ENCODE measurements at regions not wholly inside any gene's neighbourhood (a gene's known extent, or its start where the extent isn't known, plus 50 kb on each side); places are given as distances from the start of the nearest gene placed in this dataset.

DNA sequence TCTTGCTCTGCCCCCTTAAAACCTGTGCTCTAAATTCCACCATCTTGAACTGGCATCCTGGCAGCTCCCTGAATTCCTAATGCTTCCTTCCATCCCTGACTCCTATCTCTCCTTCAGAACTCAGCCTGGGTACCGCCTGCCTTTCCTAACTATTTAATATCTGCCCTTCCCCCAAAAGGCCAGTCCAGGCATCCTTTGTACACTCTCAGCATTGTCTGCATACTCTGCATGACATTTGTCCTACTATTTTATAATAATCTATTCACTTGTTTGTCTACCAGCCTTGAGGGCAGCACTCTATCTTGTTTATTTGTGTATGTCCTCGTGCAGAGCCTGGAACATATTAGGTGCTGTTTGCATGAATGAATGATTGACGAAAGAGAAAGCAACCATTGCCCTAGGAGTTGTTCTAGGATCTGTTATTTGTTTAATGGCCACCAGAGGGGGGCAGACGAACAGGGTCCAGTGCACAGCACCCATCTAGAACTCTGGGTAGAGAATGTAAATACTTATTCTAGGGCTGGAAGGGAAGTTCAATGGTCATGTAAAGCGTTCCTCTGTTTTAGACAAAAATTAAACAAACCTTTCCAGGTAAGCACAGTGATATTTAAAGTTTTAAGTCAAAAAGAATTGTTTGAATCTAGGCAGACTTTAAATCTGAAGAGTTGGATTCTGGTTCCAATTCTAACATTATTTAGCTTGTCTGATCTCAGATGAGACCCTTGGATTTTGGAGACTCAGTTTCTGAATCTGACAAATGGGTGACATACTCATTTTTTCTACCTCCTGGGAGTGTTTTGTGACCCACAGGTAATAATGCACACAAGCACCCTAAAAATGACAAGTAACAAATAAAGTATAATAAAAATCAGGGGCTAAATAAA lies 125.8 kb upstream of the GALNT15 start:
- H3K36me3 Mint-ChIP-seq (ENCODE audit: low read depth), result no peaks in the 10 kb centered on the region
- peak; percentile 83 for DNase-seq
- peak overlapping the region; percentile 17 for H3K4me3 Mint-ChIP-seq
- H3K4me1 Mint-ChIP-seq, result peaks cover 4% of the 10 kb centered on the region
- H3K9me3 Mint-ChIP-seq, result no peaks in the 10 kb centered on the region
- peaks cover 4% of the 10 kb centered on the region for H3K27me3 Mint-ChIP-seq
- no peak overlapping the region for H3K27ac Mint-ChIP-seq
- intact Hi-C loops (cut with micrococcal nuclease), result loop anchor here (1.0 kb wide), 4 partner anchors 130 to 502 kb away; no protein-coding TSS in a partner anchor

DNA sequence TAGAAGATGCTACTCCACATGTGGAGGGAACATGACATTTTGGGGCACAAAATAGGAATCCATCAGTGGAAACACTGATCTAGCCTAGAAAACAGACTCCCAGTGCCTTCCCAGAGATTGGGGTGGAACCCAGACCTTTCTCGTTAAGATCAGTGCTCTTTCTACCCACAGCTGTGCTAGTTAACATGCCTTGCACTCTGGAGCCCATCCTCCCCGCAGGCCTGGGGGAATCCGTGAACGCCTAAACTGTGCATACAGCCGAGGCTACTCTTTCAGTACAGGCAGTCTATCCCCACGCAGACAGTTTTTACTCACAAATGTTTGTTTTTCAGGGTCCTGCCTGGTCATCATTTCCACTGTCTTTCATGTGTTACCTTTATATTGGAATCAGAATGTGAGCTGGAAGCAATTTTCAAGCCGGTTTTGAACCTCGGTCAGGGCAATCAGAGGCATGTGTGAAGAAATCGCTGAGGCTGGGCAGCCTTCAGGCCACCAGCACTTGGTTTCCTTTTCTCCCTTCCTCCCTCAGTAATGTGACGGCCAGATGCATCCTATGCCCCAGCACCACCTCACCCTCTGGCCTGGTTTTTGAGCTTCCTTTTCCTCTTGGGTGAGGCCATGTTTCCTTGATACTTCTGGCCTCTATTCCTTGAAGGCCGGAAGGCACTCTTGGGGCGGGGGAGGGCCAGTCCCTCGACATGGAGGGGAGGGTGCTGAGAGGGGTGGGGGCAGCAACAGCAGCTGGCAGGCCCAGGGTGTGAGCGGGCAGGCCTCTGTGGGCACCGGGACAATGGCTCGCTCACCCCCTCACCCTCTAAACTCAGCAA lies 123.6 kb upstream of the GALNT15 start:
- Mint-ChIP-seq H3K36me3 (ENCODE audit: low read depth) (no peaks in the 10 kb centered on the region), H3K27me3 (peaks cover 4% of the 10 kb centered on the region), H3K4me1 (peaks cover 4% of the 10 kb centered on the region), H3K4me3 (no peak overlapping the region), H3K27ac (no peak overlapping the region), H3K9me3 (no peaks in the 10 kb centered on the region)
- DNase-seq, result no peak
- intact Hi-C loops (cut with micrococcal nuclease), result no loop called here

DNA sequence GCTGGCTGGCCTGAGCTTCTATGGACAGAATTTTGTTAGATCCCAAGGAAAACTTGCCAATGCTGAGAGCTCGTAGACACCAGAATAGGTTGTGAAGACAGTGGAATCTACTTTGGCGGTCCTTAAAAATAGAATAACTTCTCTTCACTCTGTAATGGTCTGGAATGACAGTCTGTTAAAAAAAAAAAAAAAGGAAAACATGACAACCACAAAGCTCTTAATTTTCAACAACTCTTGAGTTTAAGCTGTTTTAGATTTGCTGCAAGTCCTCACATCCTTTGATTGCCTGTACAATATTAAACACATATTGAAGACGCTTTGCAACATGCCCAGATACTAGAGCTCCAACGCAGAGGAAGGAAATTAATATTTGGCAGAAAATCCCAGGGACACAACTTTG lies 122.8 kb upstream of the GALNT15 start:
- intact Hi-C loops (cut with micrococcal nuclease), result no loop called here
- Mint-ChIP-seq H3K9me3 (no peaks in the 10 kb centered on the region), H3K4me3 (no peak overlapping the region), H3K27me3 (no peaks in the 10 kb centered on the region), H3K4me1 (peaks cover 4% of the 10 kb centered on the region), H3K27ac (no peak overlapping the region), H3K36me3 (ENCODE audit: low read depth) (no peaks in the 10 kb centered on the region)
- DNase-seq, result no peak

DNA sequence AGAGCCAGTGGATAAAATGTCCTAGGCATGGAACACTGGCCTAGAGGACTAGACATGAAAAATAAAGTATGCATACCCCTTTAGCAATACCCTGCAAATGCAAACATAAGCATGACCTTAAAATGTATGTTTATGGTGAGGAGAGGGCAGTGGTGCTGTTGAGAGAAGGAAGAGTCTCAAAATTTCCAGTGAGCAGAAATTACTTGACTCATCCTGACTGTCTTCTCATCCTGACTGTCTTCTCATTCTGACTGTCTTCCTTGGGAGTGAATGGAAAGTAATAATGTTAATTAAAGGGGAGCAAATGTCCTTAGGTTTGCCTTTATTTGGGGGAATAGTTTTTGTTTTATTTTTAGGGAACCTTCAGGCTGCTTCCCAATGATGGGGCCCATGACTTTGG lies 121.5 kb upstream of the GALNT15 start:
- H3K27me3 Mint-ChIP-seq, result no peaks in the 10 kb centered on the region
- H3K27ac Mint-ChIP-seq, result no peak overlapping the region
- H3K4me1 Mint-ChIP-seq, result peaks cover 4% of the 10 kb centered on the region
- intact Hi-C loops (cut with micrococcal nuclease), result no loop called here
- no peaks in the 10 kb centered on the region for H3K9me3 Mint-ChIP-seq
- DNase-seq, result no peak
- no peaks in the 10 kb centered on the region for H3K36me3 Mint-ChIP-seq (ENCODE audit: low read depth)
- H3K4me3 Mint-ChIP-seq, result no peak overlapping the region

DNA sequence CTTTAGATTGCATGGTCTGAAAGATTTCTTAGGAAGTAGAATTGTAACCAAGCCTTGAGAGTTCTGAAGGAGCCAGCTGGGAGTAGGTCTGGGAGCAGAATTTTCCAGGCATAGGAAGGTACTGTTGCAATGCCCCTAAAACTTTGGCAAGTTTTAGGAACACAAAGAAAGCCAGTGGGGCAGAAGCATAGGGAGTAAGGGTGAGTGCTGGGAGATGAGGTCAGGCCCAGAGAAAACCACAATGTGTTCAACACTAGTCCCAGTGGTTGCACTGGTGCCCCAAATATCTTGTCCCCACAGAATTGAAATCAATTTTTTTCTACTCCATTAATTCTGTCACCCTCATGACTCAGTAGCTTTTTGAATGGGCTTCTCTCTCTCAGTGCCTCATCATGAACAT lies 120.7 kb upstream of the GALNT15 start:
- no peak for DNase-seq
- intact Hi-C loops (cut with micrococcal nuclease), result no loop called here
- Mint-ChIP-seq H3K4me1 (no peaks in the 10 kb centered on the region), H3K4me3 (no peak overlapping the region), H3K27ac (no peak overlapping the region), H3K27me3 (no peaks in the 10 kb centered on the region), H3K36me3 (ENCODE audit: low read depth) (no peaks in the 10 kb centered on the region), H3K9me3 (no peaks in the 10 kb centered on the region)

DNA sequence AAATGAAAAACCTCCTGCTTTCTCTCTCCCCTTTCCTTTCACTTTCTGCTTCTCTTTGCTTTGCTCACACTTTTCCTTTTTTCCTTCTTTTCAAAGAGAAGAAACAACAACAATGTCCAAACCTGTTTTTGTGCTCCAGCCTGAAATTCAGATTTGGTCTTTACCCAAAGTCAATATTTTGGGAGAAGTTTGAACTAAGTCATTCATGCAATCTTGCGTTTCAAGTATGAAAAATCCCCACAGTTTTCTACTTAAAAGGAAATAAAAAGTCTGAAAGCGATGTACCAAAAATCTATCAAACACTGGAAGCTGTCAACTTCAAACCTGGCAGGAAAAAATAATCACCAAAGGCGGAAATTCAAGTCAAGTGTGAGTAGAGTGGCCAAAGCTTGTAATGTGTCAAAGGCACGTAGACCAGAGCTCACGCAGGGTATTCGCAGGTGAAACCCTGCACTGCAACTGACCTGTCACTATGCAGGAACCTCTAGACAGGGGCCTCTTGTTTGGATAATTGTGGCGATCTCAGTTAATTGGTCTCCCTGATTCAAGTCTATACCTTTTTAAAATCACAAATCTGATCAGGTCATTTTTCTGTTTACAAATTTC lies 118.8 kb upstream of the GALNT15 start:
- intact Hi-C loops (cut with micrococcal nuclease), result no loop called here
- H3K27me3 Mint-ChIP-seq, result peaks cover 2% of the 10 kb centered on the region
- H3K36me3 Mint-ChIP-seq (ENCODE audit: low read depth), result no peaks in the 10 kb centered on the region
- no peaks in the 10 kb centered on the region for H3K9me3 Mint-ChIP-seq
- no peaks in the 10 kb centered on the region for H3K4me1 Mint-ChIP-seq
- no peak overlapping the region for H3K27ac Mint-ChIP-seq
- H3K4me3 Mint-ChIP-seq, result no peak overlapping the region
- DNase-seq, result no peak

DNA sequence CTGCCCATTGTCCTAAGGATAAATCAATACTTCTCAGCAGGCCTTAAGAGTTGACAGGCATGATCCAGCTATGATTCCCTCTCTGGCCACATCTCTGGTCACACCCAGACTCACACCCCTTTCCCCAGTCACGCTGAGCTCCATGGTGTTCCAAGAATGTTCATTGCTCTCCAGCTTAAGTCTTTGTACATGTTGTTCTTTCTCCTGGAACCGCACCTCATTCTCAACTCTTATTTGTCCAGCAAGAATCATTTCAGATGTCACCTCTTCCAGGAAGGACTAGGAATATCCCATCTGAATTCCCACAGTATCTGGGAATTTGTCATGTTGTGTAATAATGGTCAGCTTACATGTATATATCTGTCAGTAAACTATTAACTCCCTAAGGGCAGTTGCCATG lies 118.3 kb upstream of the GALNT15 start:
- no peaks in the 10 kb centered on the region for H3K4me1 Mint-ChIP-seq
- H3K9me3 Mint-ChIP-seq, result no peaks in the 10 kb centered on the region

DNA sequence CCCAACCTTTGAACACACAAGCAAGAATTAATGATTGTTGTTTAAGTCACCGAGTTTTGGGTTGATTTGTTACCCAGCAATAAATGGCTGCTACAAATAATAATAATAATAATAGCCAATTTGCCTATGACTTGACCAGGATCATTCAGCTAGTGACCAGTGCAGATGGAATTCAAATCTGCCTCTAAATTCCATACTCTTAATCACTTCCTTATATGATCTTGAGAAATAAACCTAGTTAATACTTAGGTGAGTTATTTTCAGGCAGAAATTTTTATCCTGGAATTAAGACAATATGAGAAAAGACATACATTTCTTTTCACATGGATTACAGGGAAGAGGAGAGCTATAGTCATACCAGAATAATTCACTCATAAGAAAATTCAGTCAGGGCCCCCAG lies 116.0 kb upstream of the GALNT15 start:
- H3K36me3 Mint-ChIP-seq (ENCODE audit: low read depth), result no peaks in the 10 kb centered on the region
- peaks cover 7% of the 10 kb centered on the region for H3K27me3 Mint-ChIP-seq
- DNase-seq, result no peak
- intact Hi-C loops (cut with micrococcal nuclease), result no loop called here
- no peak overlapping the region for H3K4me3 Mint-ChIP-seq
- H3K9me3 Mint-ChIP-seq, result peaks cover 3% of the 10 kb centered on the region
- H3K4me1 Mint-ChIP-seq, result peaks cover 1% of the 10 kb centered on the region
- no peak overlapping the region for H3K27ac Mint-ChIP-seq

More for the DNA sequence above, 118.3 kb upstream of the GALNT15 start:
- intact Hi-C loops (cut with micrococcal nuclease), result no loop called here
- DNase-seq, result no peak
- Mint-ChIP-seq H3K27ac (no peak overlapping the region), H3K4me3 (no peak overlapping the region), H3K27me3 (peaks cover 4% of the 10 kb centered on the region), H3K36me3 (ENCODE audit: low read depth) (no peaks in the 10 kb centered on the region)

DNA sequence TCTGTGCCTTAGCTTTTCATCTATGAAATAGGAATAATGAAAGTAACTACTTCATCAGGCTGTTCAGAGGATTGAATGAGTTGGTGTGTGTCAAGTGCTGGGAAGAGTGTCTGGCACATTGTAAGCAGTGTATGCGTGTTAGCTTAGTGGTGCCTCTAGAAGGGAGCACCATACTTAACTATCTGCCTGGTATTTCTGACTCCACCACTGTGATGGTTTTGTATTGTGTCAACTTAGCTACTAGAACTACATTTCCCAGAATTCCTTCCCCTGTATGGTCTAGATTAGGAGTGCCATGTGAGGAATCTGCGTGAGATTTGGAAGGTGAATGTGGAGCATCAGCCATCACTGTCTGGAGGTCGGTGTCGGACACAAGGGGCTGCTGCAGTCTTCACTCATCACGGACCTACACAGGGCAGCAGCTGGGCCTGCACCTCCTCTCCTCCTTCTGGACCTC lies 115.4 kb upstream of the GALNT15 start:
- no peak overlapping the region for H3K4me3 Mint-ChIP-seq
- H3K27ac Mint-ChIP-seq, result no peak overlapping the region
- peaks cover 1% of the 10 kb centered on the region for H3K4me1 Mint-ChIP-seq
- intact Hi-C loops (cut with micrococcal nuclease), result no loop called here
- peaks cover 3% of the 10 kb centered on the region for H3K9me3 Mint-ChIP-seq
- H3K36me3 Mint-ChIP-seq (ENCODE audit: low read depth), result no peaks in the 10 kb centered on the region
- H3K27me3 Mint-ChIP-seq, result peaks cover 7% of the 10 kb centered on the region
- no peak for DNase-seq

DNA sequence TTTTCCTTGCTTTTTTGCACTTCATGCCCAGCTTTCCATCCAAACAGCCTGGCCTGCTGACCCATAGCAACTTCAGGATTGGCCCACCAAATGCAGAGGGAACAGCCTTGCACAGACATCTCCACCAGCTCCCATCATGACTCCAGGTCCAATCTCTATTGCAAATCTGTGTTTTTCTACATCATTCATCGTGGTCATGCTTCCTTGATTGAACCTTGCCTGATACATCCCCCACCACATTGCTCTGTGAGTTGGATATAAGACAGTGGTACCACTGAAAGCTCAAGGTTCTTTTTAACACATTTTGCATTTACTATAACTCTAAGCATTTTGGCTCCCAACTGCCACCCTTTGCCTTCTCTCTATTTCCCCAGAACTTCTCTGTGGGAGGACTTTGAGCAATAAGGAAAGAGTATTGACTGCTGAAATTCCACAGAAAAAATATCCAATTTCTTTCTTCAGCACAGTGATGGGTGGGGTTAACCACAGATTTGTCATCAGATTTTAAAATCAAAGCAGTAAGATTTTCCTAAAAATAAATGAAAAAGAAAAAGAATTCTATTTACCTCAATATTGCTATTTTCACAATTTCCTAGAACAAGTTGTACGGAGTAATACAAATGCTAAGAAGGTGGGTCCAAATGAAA lies 114.6 kb upstream of the GALNT15 start:
- no peaks in the 10 kb centered on the region for H3K36me3 Mint-ChIP-seq (ENCODE audit: low read depth)
- peaks cover 3% of the 10 kb centered on the region for H3K9me3 Mint-ChIP-seq
- intact Hi-C loops (cut with micrococcal nuclease), result no loop called here
- peaks cover 7% of the 10 kb centered on the region for H3K27me3 Mint-ChIP-seq
- no peak for DNase-seq
- H3K27ac Mint-ChIP-seq, result no peak overlapping the region
- no peak overlapping the region for H3K4me3 Mint-ChIP-seq
- peaks cover 1% of the 10 kb centered on the region for H3K4me1 Mint-ChIP-seq

DNA sequence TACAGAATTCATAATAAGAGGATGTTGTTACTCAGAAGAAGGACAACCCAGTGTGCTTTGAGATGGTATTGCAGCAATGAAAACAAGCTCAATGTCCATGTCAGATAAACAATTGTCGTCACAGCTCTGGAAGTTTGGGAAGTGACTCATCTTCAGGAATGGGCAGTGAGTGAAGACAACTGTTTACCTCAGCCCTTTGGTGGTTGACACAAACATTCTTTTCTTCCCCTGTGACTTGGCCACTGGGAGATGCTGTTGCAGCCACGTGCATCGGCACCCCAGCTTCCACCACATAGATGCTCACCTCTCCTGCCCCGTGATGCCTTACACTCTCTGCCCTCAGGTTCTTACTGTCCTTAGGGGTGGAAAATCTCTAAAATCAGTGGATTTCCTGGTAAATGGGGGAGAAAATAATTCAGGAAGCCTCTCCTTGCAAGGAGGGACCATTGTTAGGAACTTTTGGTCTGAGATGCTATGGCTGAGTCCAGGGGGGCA lies 114.1 kb upstream of the GALNT15 start:
- H3K27me3 Mint-ChIP-seq, result peaks cover 7% of the 10 kb centered on the region
- H3K9me3 Mint-ChIP-seq, result peaks cover 3% of the 10 kb centered on the region
- peaks cover 1% of the 10 kb centered on the region for H3K4me1 Mint-ChIP-seq
- H3K27ac Mint-ChIP-seq, result no peak overlapping the region
- no peak for DNase-seq
- intact Hi-C loops (cut with micrococcal nuclease), result no loop called here
- H3K36me3 Mint-ChIP-seq (ENCODE audit: low read depth), result no peaks in the 10 kb centered on the region
- H3K4me3 Mint-ChIP-seq, result no peak overlapping the region

DNA sequence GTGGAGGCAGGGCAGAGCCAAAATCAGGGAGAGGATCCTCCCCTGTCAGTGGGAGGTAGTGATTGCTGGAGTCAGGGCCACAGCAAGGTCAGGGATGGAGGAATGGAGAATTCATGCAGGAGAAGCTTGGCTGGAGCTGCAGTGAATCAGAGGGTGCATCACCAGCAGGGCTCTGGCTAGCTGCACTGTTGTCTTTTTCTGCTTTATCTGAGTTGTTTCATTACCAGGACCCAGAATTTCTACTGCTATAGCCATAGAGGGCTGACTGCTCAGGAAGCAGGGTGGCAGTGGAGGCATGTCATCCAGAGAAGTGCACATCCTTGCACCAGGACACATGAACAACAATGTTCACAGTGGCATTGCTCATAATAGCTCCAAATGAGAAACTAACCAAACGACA lies 113.5 kb upstream of the GALNT15 start:
- peaks cover 1% of the 10 kb centered on the region for H3K4me1 Mint-ChIP-seq

DNA sequence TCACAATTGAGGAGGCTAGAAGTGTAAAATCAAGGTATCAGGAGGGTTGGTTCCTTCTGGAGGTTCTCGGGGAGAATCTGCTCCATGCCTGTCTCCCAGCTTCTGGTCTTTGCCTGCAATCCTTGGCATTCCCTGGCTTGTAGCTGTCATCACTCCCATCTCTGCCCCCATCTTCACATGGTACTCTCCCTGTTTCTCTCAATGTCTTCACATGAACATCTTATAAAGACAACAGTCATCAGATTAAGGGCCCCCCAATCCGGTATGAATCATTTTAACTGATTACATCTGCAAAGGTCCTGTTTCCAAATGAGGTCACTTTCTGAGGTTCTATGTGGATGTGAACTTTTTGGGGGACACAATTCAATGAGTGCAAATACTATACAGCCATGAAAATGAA lies 113.0 kb upstream of the GALNT15 start:
- peaks cover 1% of the 10 kb centered on the region for H3K4me1 Mint-ChIP-seq
- intact Hi-C loops (cut with micrococcal nuclease), result no loop called here
- no peaks in the 10 kb centered on the region for H3K36me3 Mint-ChIP-seq (ENCODE audit: low read depth)
- H3K4me3 Mint-ChIP-seq, result no peak overlapping the region
- H3K27me3 Mint-ChIP-seq, result peaks cover 7% of the 10 kb centered on the region
- DNase-seq, result no peak
- H3K9me3 Mint-ChIP-seq, result peaks cover 3% of the 10 kb centered on the region
- H3K27ac Mint-ChIP-seq, result no peak overlapping the region

More for the DNA sequence above, 113.5 kb upstream of the GALNT15 start:
- intact Hi-C loops (cut with micrococcal nuclease), result no loop called here
- Mint-ChIP-seq H3K27me3 (peaks cover 7% of the 10 kb centered on the region), H3K36me3 (ENCODE audit: low read depth) (no peaks in the 10 kb centered on the region), H3K4me3 (no peak overlapping the region), H3K27ac (no peak overlapping the region), H3K9me3 (peaks cover 3% of the 10 kb centered on the region)
- no peak for DNase-seq

Measured in activated CD4-positive, alpha-beta T cell treated with anti-CD3 and anti-CD28 coated beads, Interleukin-2, amount 10 ng/mL, durations not matched to agents 24 days and 14 days (primary cell).